Mesendoderm (in vitro differentiated cells): ENCODE measurements at regions not wholly inside any gene's neighbourhood (a gene's known extent, or its start where the extent isn't known, plus 50 kb on each side); places are given as distances from the start of the nearest gene placed in this dataset.
A peak's percentile ranks its signal among the peaks of the same experiment; 100 is the strongest.

ENCODE experiments used
- DNase-seq: peaks from one replicate; pipeline ENCODE4 v3.0.0; 2013
- H2AK5ac ChIP-seq: 2 replicates; pipeline ENCODE4 v1.6.1; 2013; ENCODE audit warnings: low read length, inconsistent platforms
- H2BK120ac ChIP-seq: 2 replicates; pipeline ENCODE4 v1.6.1; 2013; ENCODE audit warnings: low read depth, mild to moderate bottlenecking, low read length, moderate library complexity, mixed read lengths
- H2BK15ac ChIP-seq: replicated peaks from 2 replicates; pipeline ENCODE4 v1.6.1; 2013; ENCODE audit warnings: low read depth, mild to moderate bottlenecking, moderate library complexity
- H2BK5ac ChIP-seq: 2 replicates; pipeline ENCODE4 v1.6.1; 2013; ENCODE audit warnings: low read length, inconsistent platforms
- H3K18ac ChIP-seq: 2 replicates; pipeline ENCODE4 v1.6.1; 2013; ENCODE audit warnings: mild to moderate bottlenecking, low read length, mixed read lengths
- H3K23ac ChIP-seq: one replicate; pipeline ENCODE4 v1.6.1; 2013; ENCODE audit warnings: low read length
- H3K27ac ChIP-seq: 2 replicates; pipeline ENCODE4 v1.5.1; 2013; ENCODE audit warnings: low read depth, mild to moderate bottlenecking, inconsistent platforms, low read length, moderate library complexity
- H3K27me3 ChIP-seq: 2 replicates; pipeline ENCODE4 v1.6.1; 2013; ENCODE audit warnings: low read length, control low read depth, mild to moderate bottlenecking, inconsistent platforms; ENCODE audit not compliant: insufficient read depth, poor library complexity
- H3K36me3 ChIP-seq: 2 replicates; pipeline ENCODE4 v1.6.1; 2013; ENCODE audit warnings: low read length, inconsistent platforms; ENCODE audit not compliant: control insufficient read depth, insufficient read depth
- H3K4ac ChIP-seq: one replicate; pipeline ENCODE4 v1.6.1; 2013; ENCODE audit warnings: low read depth, mild to moderate bottlenecking, low read length, moderate library complexity
- H3K4me1 ChIP-seq: 2 replicates; pipeline ENCODE4 v1.6.1; 2013; ENCODE audit warnings: low read depth, low read length, inconsistent platforms; ENCODE audit not compliant: control insufficient read depth
- H3K4me2 ChIP-seq: 2 replicates; pipeline ENCODE4 v1.6.1; 2013; ENCODE audit warnings: low read length
- H3K4me3 ChIP-seq: 2 replicates; pipeline ENCODE4 v1.5.1; 2013; ENCODE audit warnings: mild to moderate bottlenecking, low read length
- H3K56ac ChIP-seq: one replicate; pipeline ENCODE4 v1.6.1; 2013; ENCODE audit warnings: low read length
- H3K79me1 ChIP-seq: 2 replicates; pipeline ENCODE4 v1.6.1; 2013; ENCODE audit warnings: low read length, inconsistent platforms
- H3K79me2 ChIP-seq: 2 replicates; pipeline ENCODE4 v1.6.1; 2013; ENCODE audit warnings: mild to moderate bottlenecking, low read length; ENCODE audit not compliant: control insufficient read depth, insufficient read depth
- H3K9ac ChIP-seq: 2 replicates; pipeline ENCODE4 v1.6.1; 2013; ENCODE audit warnings: low read length, inconsistent platforms
- H4K5ac ChIP-seq: one replicate; pipeline ENCODE4 v1.6.1; 2013; ENCODE audit warnings: low read length
- H4K8ac ChIP-seq: one replicate; pipeline ENCODE4 v1.6.1; 2013; ENCODE audit warnings: low read depth, mild to moderate bottlenecking, control low read depth, low read length, moderate library complexity
- WGBS: extraction: QIAGEN DNeasy Blood & Tissue Kit; methylation state at CpG from one replicate; pipeline ENCODE4 v1.1.7; 2013; ENCODE audit warnings: low lambda C conversion rate, missing lambda C conversion rate; ENCODE audit not compliant: insufficient coverage; ENCODE audit errors: extremely low coverage; 5-methylcytosine and 5-hydroxymethylcytosine counted together

- Histone ChIP-seq H3K4me1 (peaks cover 4% of the 10 kb centered on the region), H3K36me3 (no peaks in the 10 kb centered on the region), H3K4me2 (no peak overlapping the region), H3K4ac (no peak overlapping the region), H2BK5ac (no peak overlapping the region), H3K9ac (no peak overlapping the region), H2BK120ac (no peak overlapping the region), H3K23ac (no peak overlapping the region), H2AK5ac (no peak overlapping the region), H3K4me3 (no peak overlapping the region), H3K18ac (no peak overlapping the region), H2BK15ac (no peak overlapping the region), H3K79me2 (no peaks in the 10 kb centered on the region), H3K56ac (no peak overlapping the region), H3K27ac (no peak overlapping the region), H4K8ac (no peak overlapping the region), H3K79me1 (no peaks in the 10 kb centered on the region), H4K5ac (no peak overlapping the region), H3K27me3 (no peaks in the 10 kb centered on the region)
- no CpG with 5 or more reads among the region's 1 CpG for WGBS
- no peak for DNase-seq
These were observed 72.1 kb upstream of the GRAMD2B start for GRCh38 chr5:126351153-126351552.

GRCh38 chr5:126354012-126354857 lies 69.0 kb upstream of the GRAMD2B start:
- Histone ChIP-seq H2BK5ac (no peak overlapping the region), H2AK5ac (no peak overlapping the region), H3K23ac (no peak overlapping the region), H3K27ac (no peak overlapping the region), H3K4me2 (no peak overlapping the region), H4K5ac (no peak overlapping the region), H4K8ac (no peak overlapping the region), H3K9ac (no peak overlapping the region), H2BK120ac (no peak overlapping the region), H3K4me1 (peaks cover 2% of the 10 kb centered on the region), H3K18ac (no peak overlapping the region), H3K36me3 (no peaks in the 10 kb centered on the region), H3K56ac (no peak overlapping the region), H3K27me3 (no peaks in the 10 kb centered on the region), H3K4ac (no peak overlapping the region), H3K79me1 (no peaks in the 10 kb centered on the region), H3K79me2 (no peaks in the 10 kb centered on the region), H3K4me3 (no peak overlapping the region), H2BK15ac (no peak overlapping the region)
- no CpG with 5 or more reads among the region's 6 CpGs for WGBS
- DNase-seq = peak; percentile 47

DNA sequence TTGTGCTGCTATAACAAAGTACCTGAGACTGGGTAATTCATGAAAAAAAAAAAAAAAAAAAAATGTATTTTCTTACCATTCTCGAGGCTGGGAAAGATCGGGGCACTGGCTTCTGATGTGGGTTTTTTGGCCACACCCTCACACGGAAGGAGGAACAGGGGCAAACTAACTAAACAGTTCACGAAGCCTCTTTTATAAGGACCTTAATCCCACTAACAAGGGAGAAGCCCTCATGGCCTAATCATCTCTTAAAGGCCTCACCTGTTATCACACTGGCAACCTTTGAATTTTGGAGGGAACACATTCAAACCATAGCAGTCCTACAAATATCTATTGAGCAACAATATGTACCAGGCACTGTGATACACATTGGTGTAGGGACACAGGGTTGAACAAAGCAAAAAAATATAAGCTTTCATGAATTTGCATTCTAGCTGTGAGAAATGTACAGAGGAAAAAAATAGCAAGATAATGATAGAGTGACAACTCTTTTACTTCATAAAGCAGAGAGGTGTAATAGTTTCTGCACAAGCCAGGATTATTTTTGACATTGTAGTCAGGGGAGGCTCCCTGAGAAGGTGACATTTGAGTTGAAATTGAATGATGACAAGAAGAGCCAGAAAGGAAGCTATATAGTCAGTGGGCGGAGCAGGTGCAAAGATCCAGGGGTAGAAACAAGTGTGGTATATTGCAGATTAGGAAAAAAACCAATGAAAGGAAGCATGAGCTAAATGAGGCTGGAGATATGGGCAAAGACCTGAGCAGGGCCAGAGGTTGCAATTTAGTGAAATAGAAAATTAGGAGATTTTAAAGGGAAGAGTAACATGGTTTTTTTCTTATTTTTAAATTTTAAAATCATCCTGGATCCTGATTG lies 68.1 kb upstream of the GRAMD2B start:
- no peak overlapping the region for H2BK120ac ChIP-seq
- WGBS = no CpG with 5 or more reads among the region's 5 CpGs
- H4K8ac ChIP-seq = no peak overlapping the region
- H2BK5ac ChIP-seq = no peak overlapping the region
- H3K79me2 ChIP-seq = no peaks in the 10 kb centered on the region
- no peak overlapping the region for H3K9ac ChIP-seq
- DNase-seq = no peak
- no peaks in the 10 kb centered on the region for H3K4me1 ChIP-seq
- H3K36me3 ChIP-seq = no peaks in the 10 kb centered on the region
- H2BK15ac ChIP-seq = no peak overlapping the region
- H3K4me3 ChIP-seq = no peak overlapping the region
- H3K79me1 ChIP-seq = no peaks in the 10 kb centered on the region
- no peak overlapping the region for H3K4ac ChIP-seq
- H3K4me2 ChIP-seq = no peak overlapping the region
- H2AK5ac ChIP-seq = no peak overlapping the region
- no peak overlapping the region for H3K18ac ChIP-seq
- H3K27ac ChIP-seq = no peak overlapping the region
- H4K5ac ChIP-seq = no peak overlapping the region
- no peak overlapping the region for H3K56ac ChIP-seq
- no peaks in the 10 kb centered on the region for H3K27me3 ChIP-seq
- no peak overlapping the region for H3K23ac ChIP-seq

GRCh38 chr5:126355940-126356339 lies 67.3 kb upstream of the GRAMD2B start:
- no peak for DNase-seq
- Histone ChIP-seq H3K4me3 (no peak overlapping the region), H2BK5ac (no peak overlapping the region), H3K9ac (no peak overlapping the region), H3K36me3 (no peaks in the 10 kb centered on the region), H3K79me2 (no peaks in the 10 kb centered on the region), H4K8ac (no peak overlapping the region), H2BK120ac (no peak overlapping the region), H3K4ac (no peak overlapping the region), H3K23ac (no peak overlapping the region), H3K4me2 (no peak overlapping the region), H3K4me1 (no peaks in the 10 kb centered on the region), H2BK15ac (no peak overlapping the region), H3K18ac (no peak overlapping the region), H2AK5ac (no peak overlapping the region), H4K5ac (no peak overlapping the region), H3K27ac (no peak overlapping the region), H3K79me1 (no peaks in the 10 kb centered on the region), H3K56ac (no peak overlapping the region), H3K27me3 (no peaks in the 10 kb centered on the region)
- WGBS = no CpG with 5 or more reads among the region's 8 CpGs

GRCh38 chr5:126357585-126358342 lies 65.4 kb upstream of the GRAMD2B start:
- no peak overlapping the region for H3K18ac ChIP-seq
- no CpG with 5 or more reads among the region's 4 CpGs for WGBS

More at GRCh38 chr5:126357585-126358342, 65.4 kb upstream of the GRAMD2B start:
- no peak overlapping the region for H3K9ac ChIP-seq
- H2BK15ac ChIP-seq = no peak overlapping the region
- H3K4me1 ChIP-seq = no peaks in the 10 kb centered on the region
- H3K36me3 ChIP-seq = no peaks in the 10 kb centered on the region
- no peak overlapping the region for H3K4me2 ChIP-seq
- H3K4ac ChIP-seq = no peak overlapping the region
- no peaks in the 10 kb centered on the region for H3K27me3 ChIP-seq
- no peak overlapping the region for H3K4me3 ChIP-seq
- H4K5ac ChIP-seq = no peak overlapping the region
- H3K27ac ChIP-seq = no peak overlapping the region
- H3K79me2 ChIP-seq = no peaks in the 10 kb centered on the region
- H2BK5ac ChIP-seq = no peak overlapping the region
- no peak for DNase-seq
- no peak overlapping the region for H2BK120ac ChIP-seq
- no peak overlapping the region for H3K56ac ChIP-seq
- no peak overlapping the region for H3K23ac ChIP-seq
- no peaks in the 10 kb centered on the region for H3K79me1 ChIP-seq
- no peak overlapping the region for H4K8ac ChIP-seq
- no peak overlapping the region for H2AK5ac ChIP-seq
